ENCODE measurements at regions not wholly inside any gene's neighbourhood (a gene's known extent, or its start where the extent isn't known, plus 50 kb on each side); places are given as distances from the start of the nearest gene placed in this dataset.

GRCh38 chr2:134089454-134089853 lies 164.4 kb upstream of the MGAT5 start:
- Histone ChIP-seq H3K4me2 (ENCODE audit: low read length) (no peak overlapping the region), H3K9ac (ENCODE audit: low read length) (no peak overlapping the region), H3K79me2 (ENCODE audit: insufficient read depth, low read length) (no peaks in the 10 kb centered on the region), H3K9me3 (ENCODE audit: low read length) (no peaks in the 10 kb centered on the region), H4K20me1 (ENCODE audit: insufficient read depth, low read length) (no peaks in the 10 kb centered on the region), H3K27ac (ENCODE audit: low read depth, low read length, poor library complexity, severe bottlenecking) (no peak overlapping the region), H3K4me1 (ENCODE audit: insufficient read depth, low read length, severe bottlenecking) (no peaks in the 10 kb centered on the region), H3K4me3 (ENCODE audit: low read depth, low read length, poor library complexity, severe bottlenecking) (no peak overlapping the region), H2AFZ (ENCODE audit: low read length) (no peak overlapping the region), H3K27me3 (ENCODE audit: insufficient read depth, low read length) (no peaks in the 10 kb centered on the region), H3K9me2 (ENCODE audit: low read depth, low read length) (no peaks in the 10 kb centered on the region), H3K36me3 (ENCODE audit: insufficient read depth, low read length) (no peaks in the 10 kb centered on the region), H3F3A (ENCODE audit: insufficient read depth, low read length) (no peaks in the 10 kb centered on the region)
- TF ChIP-seq EZH2 (IDR thresholded peaks at IDR 0.05; ENCODE audit: borderline replicate concordance, low read length) (no peak), CTCF (IDR thresholded peaks at IDR 0.05; ENCODE audit: low read length) (no peak)

GRCh38 chr2:134097740-134098139 lies 156.1 kb upstream of the MGAT5 start:
- Histone ChIP-seq H3K4me2 (ENCODE audit: low read length) (no peak overlapping the region), H3K4me3 (ENCODE audit: low read depth, low read length, poor library complexity, severe bottlenecking) (no peak overlapping the region), H3K27me3 (ENCODE audit: insufficient read depth, low read length) (no peaks in the 10 kb centered on the region; the same call in 1 of the 2 replicates), H3K36me3 (ENCODE audit: insufficient read depth, low read length) (no peaks in the 10 kb centered on the region), H3K4me1 (ENCODE audit: insufficient read depth, low read length, severe bottlenecking) (no peaks in the 10 kb centered on the region), H2AFZ (ENCODE audit: low read length) (no peak overlapping the region), H3K79me2 (ENCODE audit: insufficient read depth, low read length) (no peaks in the 10 kb centered on the region), H3K27ac (ENCODE audit: low read depth, low read length, poor library complexity, severe bottlenecking) (no peak overlapping the region), H3K9me3 (ENCODE audit: low read length) (no peaks in the 10 kb centered on the region), H3K9ac (ENCODE audit: low read length) (no peak overlapping the region), H3K9me2 (ENCODE audit: low read depth, low read length) (no peaks in the 10 kb centered on the region), H4K20me1 (ENCODE audit: insufficient read depth, low read length) (no peaks in the 10 kb centered on the region), H3F3A (ENCODE audit: insufficient read depth, low read length) (no peaks in the 10 kb centered on the region)
- TF ChIP-seq EZH2 (IDR thresholded peaks at IDR 0.05; ENCODE audit: borderline replicate concordance, low read length), result no peak

DNA sequence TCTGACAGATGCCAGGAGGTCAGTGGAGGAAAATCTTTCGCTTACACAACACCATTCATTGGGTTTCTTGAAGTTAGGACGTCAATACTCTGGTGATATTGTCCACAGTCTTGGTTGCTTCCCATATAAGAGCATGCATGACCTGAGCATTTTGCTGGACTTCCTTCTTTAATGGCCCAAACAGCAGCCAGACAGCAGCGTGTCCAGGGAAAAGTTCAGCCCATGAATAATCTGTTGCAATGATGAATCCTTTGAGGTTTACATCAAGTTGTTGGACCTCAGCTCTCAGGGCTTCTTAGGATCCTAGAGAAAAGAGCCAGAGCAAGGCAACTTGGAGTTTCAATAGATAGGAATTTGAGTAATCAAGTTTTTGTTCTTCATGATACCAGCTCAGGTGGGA lies 155.6 kb upstream of the MGAT5 start:
- Histone ChIP-seq H3K4me3 (ENCODE audit: low read depth, low read length, poor library complexity, severe bottlenecking) (no peak overlapping the region), H3K27ac (ENCODE audit: low read depth, low read length, poor library complexity, severe bottlenecking) (no peak overlapping the region), H3K9me3 (ENCODE audit: low read length) (no peaks in the 10 kb centered on the region), H3K36me3 (ENCODE audit: insufficient read depth, low read length) (no peaks in the 10 kb centered on the region), H3F3A (ENCODE audit: insufficient read depth, low read length) (no peaks in the 10 kb centered on the region), H3K4me1 (ENCODE audit: insufficient read depth, low read length, severe bottlenecking) (no peaks in the 10 kb centered on the region), H4K20me1 (ENCODE audit: insufficient read depth, low read length) (no peaks in the 10 kb centered on the region), H3K79me2 (ENCODE audit: insufficient read depth, low read length) (no peaks in the 10 kb centered on the region), H3K9me2 (ENCODE audit: low read depth, low read length) (no peaks in the 10 kb centered on the region), H3K4me2 (ENCODE audit: low read length) (no peak overlapping the region), H3K27me3 (ENCODE audit: insufficient read depth, low read length) (peaks cover under 1% of the 10 kb centered on the region; the same call in 1 of the 2 replicates), H2AFZ (ENCODE audit: low read length) (no peak overlapping the region), H3K9ac (ENCODE audit: low read length) (no peak overlapping the region)
- TF ChIP-seq CTCF (IDR thresholded peaks at IDR 0.05; ENCODE audit: low read length), result no peak
- no peak for TF ChIP-seq EZH2 (IDR thresholded peaks at IDR 0.05; ENCODE audit: borderline replicate concordance, low read length)

DNA sequence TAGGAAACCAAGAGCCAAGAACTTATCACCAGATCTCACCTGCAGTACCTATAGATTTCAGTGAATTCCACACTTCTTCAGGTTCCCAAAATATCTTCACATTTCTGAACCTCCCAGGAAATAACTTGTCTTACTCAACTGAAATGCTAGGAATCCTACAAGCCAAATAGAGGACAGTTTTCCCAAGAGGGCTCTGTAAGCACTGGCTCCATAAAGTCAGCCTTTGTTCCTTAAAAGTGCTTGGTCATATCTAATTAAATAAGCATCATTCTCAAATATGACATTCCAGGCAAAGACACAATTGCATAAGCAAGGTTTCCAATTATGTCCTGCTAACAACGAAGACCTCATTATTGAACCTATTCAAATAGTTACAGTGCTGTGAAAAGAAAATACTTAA lies 154.6 kb upstream of the MGAT5 start:
- no peak overlapping the region for H3K27ac ChIP-seq (ENCODE audit: low read depth, low read length, poor library complexity, severe bottlenecking)
- no peaks in the 10 kb centered on the region for H3K4me1 ChIP-seq (ENCODE audit: insufficient read depth, low read length, severe bottlenecking)
- no peak overlapping the region for H3K4me2 ChIP-seq (ENCODE audit: low read length)
- no peaks in the 10 kb centered on the region for H3K36me3 ChIP-seq (ENCODE audit: insufficient read depth, low read length)
- no peak overlapping the region for H3K4me3 ChIP-seq (ENCODE audit: low read depth, low read length, poor library complexity, severe bottlenecking)
- H3F3A ChIP-seq (ENCODE audit: insufficient read depth, low read length), result no peaks in the 10 kb centered on the region
- no peaks in the 10 kb centered on the region for H3K79me2 ChIP-seq (ENCODE audit: insufficient read depth, low read length)
- H3K9me2 ChIP-seq (ENCODE audit: low read depth, low read length), result no peaks in the 10 kb centered on the region
- TF ChIP-seq EZH2 (IDR thresholded peaks at IDR 0.05; ENCODE audit: borderline replicate concordance, low read length), result no peak
- TF ChIP-seq CTCF (IDR thresholded peaks at IDR 0.05; ENCODE audit: low read length), result no peak
- peaks cover 2% of the 10 kb centered on the region; the same call in 1 of the 2 replicates for H3K27me3 ChIP-seq (ENCODE audit: insufficient read depth, low read length)
- no peak overlapping the region for H3K9ac ChIP-seq (ENCODE audit: low read length)
- no peak overlapping the region for H2AFZ ChIP-seq (ENCODE audit: low read length)
- H3K9me3 ChIP-seq (ENCODE audit: low read length), result no peaks in the 10 kb centered on the region
- no peaks in the 10 kb centered on the region for H4K20me1 ChIP-seq (ENCODE audit: insufficient read depth, low read length)
